KOPT-K1 (cell line): ENCODE measurements at regions not wholly inside any gene's neighbourhood (a gene's known extent, or its start where the extent isn't known, plus 50 kb on each side); places are given as distances from the start of the nearest gene placed in this dataset.
"Not testable (repeated sequence)": the region's sequence is repeated elsewhere in the genome, so short reads cannot be mapped to it uniquely, and the experiment has no call there.

ENCODE experiments used
- H3K27ac ChIP-seq: fragments of 200-600 bp; sonication (generic); 2 replicates; pipeline ENCODE4 v1.5.1; 2016; ENCODE audit warnings: antibody characterized with exemption, mild to moderate bottlenecking, low read depth, low read length; ENCODE audit not compliant: poor library complexity, severe bottlenecking
- H3K36me3 ChIP-seq: fragments of 200-600 bp; sonication (generic); 2 replicates; pipeline ENCODE4 v1.5.1; 2017; ENCODE audit warnings: antibody characterized with exemption, mild to moderate bottlenecking, low read length, moderate library complexity; ENCODE audit not compliant: insufficient read depth
- H3K9me3 ChIP-seq: fragments of 200-600 bp; sonication (generic); 2 replicates; pipeline ENCODE4 v1.5.1; 2017; ENCODE audit warnings: antibody characterized with exemption, low read length, mild to moderate bottlenecking; ENCODE audit not compliant: insufficient read depth, poor library complexity, severe bottlenecking

DNA sequence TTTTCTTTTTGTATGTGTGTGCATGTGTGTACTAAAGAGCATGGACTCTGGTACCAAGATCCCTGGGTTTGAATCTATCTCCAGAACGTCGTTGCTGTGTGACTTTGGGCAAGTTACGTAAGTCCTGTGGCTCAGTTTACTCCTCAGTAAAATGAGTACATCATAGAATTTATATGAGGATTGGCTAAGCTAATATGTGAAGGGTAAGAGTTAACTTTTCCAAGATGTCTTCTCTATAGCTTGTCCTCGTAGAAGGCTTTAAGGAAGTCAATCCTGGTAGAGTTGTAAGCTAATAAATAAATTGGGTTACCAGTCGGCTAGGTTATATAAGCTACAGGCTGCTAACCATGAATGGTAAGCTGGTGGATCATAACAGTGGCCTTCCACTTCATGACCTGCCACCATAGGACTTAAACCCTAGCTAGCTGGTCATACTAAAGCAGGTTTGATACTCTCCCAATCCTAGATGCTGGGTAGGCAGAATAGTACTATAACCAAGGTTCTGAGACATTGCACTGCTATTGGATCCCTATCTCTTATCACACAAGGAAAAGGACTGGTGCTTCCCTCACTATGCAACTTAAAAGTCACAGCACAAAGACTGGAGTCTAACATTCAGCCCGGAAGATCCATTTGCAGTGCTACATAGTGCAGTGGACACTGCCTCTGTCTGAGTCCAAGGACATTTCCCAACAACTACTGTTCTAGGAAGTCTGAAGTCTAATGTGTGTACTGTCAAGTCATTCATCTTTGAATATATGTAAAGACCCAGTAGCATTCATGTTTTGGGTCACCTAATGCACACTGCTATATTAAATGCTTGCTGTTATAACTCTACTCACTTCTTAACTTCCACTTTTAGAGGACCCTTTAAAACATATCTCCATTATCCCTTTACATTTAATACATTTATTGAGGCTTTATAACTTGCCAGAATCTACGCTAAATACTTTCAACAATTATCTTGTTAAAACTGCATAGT lies 156.2 kb downstream of the CRPPA start:
- H3K9me3 ChIP-seq, result peaks cover 3% of the 10 kb centered on the region
- H3K36me3 ChIP-seq, result no peaks in the 10 kb centered on the region
- no peak overlapping the region for H3K27ac ChIP-seq

DNA sequence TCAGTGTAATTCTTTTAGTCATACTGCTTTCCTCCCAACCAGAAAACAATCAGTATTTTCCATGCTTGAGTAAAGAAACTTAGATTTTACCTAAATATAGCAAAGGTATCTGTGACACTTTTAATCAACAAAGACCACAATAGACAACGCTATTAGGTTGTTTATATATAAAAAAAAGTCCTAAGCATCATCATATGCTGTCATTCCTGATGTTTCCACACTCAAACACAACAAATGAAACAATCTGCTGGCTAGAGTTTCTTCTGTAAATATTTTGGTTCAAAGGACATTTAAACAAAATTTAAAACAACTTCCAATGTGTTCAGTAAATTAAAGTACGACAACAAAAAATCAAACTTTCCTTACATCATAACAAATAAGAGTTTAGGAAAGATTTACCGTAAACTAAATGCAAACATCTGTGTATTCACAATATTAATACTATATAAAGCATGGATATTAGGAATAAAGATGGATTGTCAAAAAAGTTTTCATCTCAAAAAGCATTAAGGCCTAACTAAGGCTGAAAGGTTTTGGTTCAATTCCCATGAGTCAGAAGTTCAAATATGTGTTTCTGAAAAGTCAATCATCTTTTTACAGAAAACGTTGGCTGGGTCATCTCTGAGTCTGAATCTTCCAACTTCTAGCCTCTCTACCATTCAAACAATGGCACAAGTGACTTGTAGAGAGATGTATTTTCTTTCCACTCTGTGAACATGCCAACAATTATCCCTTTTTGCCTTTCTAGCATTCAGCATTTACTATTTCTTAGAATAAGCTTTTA lies 157.1 kb downstream of the CRPPA start:
- Histone ChIP-seq H3K36me3 (no peaks in the 10 kb centered on the region), H3K27ac (no peak overlapping the region)

DNA sequence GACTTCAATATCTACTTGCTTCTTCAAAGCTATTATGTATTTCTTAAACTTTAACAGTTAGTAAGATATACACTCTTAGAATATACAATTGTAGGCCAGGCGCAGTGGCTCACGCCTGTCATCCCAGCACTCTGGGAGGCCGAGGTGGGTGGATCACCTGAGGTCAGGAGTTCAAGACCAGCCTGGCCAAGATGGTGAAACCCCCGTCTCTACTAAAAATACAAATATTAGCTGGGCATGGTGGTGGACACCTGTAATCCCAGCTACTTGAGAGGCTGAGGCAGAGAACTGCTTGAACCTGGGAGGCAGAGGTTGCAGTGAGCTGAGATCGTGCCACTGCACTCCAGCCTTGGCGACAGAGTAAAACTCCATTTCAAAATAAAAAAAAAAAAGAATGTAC lies 158.0 kb downstream of the CRPPA start:
- H3K36me3 ChIP-seq, H3K9me3 ChIP-seq, H3K27ac ChIP-seq: not testable (repeated sequence)

More for the DNA sequence above, 157.1 kb downstream of the CRPPA start:
- H3K9me3 ChIP-seq, result no peaks in the 10 kb centered on the region

DNA sequence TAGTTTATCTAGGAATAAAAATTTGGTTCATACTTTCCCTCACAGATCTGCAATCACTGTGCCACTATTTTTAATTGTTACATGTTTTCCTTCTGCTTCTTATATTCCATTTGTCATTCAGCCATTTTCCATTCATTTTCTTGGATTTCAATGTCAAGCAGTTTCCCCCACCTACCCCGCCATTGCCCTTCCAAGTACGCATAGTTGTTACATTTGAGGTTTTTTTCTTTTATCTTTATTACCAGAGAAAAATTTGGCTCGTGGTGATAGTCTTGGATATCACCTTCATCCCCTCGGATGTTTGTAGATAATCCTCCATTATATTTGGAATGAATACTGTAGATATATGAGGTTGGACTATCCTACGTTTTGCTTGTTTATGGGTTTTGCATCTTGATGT lies 159.7 kb downstream of the CRPPA start:
- Histone ChIP-seq H3K9me3 (no peaks in the 10 kb centered on the region), H3K36me3 (no peaks in the 10 kb centered on the region), H3K27ac (no peak overlapping the region)

DNA sequence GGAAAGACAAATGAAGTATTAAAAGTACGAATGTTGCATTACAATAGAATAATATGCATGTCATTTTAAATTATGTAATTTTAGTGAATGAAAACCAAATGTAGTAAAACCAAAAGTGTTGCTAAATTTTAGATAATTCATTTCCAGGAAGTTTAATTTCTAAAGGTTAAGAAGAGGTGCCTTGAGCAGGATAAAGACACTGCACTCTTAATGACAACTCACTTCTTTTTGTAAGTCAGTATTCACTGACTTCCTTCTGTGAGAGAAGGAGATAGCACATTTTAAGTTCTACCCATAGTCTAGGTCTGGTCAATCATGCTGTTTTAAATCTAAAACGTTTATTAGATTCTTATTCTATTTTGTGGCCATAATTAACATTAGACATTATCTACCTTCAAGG lies 160.2 kb downstream of the CRPPA start:
- Histone ChIP-seq H3K27ac (no peak overlapping the region), H3K9me3 (peaks cover under 1% of the 10 kb centered on the region), H3K36me3 (no peaks in the 10 kb centered on the region)

DNA sequence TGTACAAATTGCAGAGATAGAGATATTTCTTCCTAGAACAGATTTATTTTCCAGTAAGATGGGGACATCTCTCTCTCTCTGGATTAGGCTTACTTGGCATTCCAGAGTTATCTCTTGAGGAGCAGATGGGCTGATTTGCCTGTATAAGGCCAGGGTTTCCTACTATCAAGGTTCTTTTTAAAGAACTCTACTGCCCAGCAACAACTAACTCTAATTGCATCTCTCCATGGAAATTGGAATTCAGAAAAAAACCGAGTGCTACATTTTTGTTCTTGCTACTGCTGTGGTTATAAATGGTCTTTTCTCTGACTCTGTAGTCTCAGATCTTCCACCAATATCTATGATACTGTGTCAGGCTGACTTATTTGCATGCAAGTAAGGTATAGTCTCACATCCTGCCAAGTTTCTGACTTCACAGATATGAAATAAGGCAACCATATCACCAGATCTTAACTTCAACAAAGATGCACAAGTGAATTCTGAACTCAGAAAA lies 161.1 kb downstream of the CRPPA start:
- peaks cover 7% of the 10 kb centered on the region for H3K9me3 ChIP-seq
- H3K27ac ChIP-seq, result peak overlapping the region; percentile 25
- no peaks in the 10 kb centered on the region for H3K36me3 ChIP-seq

DNA sequence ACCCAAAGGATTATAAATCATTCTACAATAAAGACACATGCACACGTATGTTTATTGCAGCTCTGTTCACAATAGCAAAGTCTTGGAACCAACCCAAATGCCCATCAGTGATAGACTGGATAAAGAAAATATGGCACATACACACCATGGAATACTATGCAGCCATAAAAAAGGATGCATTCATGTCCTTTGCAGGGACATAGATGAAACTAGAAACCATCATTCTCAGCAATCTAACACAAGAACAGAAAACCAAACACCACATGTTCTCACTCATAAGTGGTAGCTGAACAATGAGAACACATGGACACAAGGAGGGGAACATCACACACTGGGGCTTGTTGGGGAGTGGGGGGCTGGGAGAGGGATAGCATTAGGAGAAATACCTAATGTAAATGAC lies 164.9 kb downstream of the CRPPA start:
- not testable (repeated sequence) for H3K36me3 ChIP-seq, H3K27ac ChIP-seq, H3K9me3 ChIP-seq

DNA sequence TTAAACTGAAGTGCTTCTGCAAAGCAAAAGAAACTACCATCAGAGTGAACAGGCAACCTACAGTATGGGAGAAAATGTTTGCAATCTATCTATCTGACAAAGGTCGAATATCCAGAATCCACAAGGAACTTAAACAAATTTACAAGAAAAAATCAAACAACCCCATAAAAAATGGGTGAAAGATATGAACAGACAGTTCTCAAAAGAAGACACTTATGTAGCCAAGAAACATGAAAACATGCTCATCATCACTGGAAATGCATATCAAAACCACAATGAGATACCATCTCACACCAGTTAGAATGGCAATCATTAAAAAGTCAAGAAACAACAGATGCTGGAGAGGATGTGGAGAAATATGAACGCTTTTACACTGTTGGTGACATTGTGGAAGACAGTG lies 165.4 kb downstream of the CRPPA start:
- not testable (repeated sequence) for H3K27ac ChIP-seq, H3K36me3 ChIP-seq, H3K9me3 ChIP-seq

DNA sequence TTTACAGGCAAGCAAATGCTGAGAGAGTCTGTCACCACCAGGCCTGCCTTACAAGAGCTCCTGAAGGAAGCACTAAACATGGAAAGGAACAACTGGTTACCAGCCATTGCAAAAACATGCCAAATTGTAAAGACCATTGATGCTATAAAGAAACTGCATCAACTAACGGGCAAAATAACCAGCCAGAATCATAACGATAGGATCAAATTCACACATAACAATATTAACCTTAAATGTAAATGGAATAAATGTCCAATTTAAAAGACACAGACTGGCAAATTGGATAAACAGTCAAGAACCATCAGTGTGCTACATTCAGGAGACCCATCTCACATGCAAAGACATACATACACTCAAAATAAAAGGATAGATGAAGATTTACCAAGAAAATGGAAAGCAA lies 170.7 kb downstream of the CRPPA start:
- H3K9me3 ChIP-seq, result peaks cover 35% of the 10 kb centered on the region
- H3K36me3 ChIP-seq, H3K27ac ChIP-seq: not testable (repeated sequence)

DNA sequence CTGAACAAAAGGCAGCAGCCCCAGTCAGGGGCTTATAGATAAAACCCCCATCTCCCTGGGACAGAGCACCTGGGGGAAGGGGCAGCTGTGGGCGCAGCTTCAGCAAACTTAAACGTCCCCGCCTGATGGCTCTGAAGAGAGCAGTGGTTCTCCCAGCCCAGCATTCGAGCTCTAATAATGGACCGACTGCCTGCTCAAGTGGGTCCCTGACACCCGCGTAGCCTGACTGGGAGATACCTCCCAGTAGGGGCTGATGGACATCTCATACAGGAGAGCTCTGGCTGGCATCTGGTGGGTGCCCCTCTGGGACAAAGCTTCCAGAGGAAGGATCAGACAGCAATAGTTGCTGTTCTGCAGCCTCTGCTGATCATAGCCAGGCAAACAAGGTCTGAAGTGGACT lies 172.1 kb downstream of the CRPPA start:
- not testable (repeated sequence) for H3K36me3 ChIP-seq, H3K27ac ChIP-seq
- peaks cover 33% of the 10 kb centered on the region for H3K9me3 ChIP-seq

DNA sequence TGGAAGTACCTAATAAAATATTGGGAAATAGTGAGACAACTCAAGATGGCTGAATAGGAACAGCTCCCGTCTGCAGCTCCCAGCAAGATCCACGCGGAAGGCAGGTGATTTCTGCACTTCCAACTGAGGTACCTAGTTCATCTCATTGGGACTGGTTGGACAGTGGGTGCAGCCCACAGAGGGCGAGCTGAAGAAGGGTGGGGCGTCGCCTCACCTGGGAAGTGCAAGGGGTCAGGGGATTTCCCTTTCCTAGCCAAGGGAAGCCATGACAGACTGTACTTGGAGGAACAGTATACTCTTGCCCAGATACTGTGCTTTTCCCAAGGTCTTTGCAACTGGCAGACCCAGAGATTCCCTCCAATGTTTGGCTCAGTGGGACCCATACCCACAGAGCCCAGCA lies 172.8 kb downstream of the CRPPA start:
- H3K27ac ChIP-seq, H3K36me3 ChIP-seq: not testable (repeated sequence)
- peaks cover 33% of the 10 kb centered on the region for H3K9me3 ChIP-seq

DNA sequence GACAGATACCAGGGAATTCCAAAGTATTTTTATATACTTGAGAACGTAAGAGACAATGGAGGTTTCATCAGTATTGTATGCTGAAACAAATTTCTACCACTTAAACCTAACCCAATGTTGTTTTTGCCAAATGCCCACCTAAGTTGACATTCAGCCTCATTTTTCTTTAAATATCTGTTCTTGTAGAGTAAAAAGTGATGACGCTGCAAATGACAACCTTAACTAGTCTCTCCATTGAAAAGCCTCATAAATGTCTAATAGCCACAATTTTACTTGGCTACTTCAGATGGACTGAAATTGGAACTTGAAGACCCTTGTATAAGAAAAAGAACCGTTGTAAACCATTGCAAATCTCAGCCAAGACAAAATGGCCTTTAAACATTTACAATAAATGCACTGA lies 176.9 kb downstream of the CRPPA start:
- H3K36me3 ChIP-seq, result no peaks in the 10 kb centered on the region
- no peak overlapping the region for H3K27ac ChIP-seq
- H3K9me3 ChIP-seq, result peaks cover 25% of the 10 kb centered on the region

DNA sequence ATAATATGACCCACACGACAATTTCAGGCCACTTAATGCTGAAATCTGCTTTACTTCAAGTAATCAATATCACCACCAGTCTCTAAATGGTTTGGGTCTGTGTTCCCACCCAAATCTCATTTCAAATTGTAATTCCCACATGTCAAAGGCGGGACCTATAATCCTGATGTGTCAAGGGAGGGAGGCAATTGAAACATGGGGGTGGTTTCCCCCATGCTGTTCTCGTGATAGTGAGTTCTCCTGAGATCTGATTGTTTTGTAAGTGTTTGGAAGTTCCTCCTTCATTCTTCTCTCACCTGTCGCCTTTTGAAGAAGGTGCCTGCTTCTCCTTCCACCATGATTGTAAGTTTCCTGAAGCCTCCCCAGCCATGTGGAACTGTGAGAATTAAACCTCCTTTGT lies 178.4 kb downstream of the CRPPA start:
- H3K9me3 ChIP-seq, result peaks cover 10% of the 10 kb centered on the region
- no peaks in the 10 kb centered on the region for H3K36me3 ChIP-seq
- H3K27ac ChIP-seq, result no peak overlapping the region

DNA sequence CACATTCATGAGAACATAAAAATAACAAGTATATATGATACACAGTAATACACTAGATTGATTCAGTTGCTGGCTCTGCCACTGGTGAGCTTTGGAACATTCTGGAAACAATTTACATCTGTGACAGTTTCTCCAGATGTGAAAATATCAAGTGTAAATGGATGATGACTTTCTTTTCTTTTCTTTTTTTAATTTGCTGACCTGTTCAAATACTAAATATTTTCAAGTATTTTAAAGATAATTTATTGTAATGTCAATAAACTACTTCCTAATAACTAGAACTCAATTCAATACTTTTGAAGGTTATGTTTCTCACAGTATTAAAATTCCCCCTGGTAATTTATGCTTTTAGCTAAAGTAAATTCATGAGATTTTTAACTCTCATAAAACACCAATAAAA lies 180.3 kb downstream of the CRPPA start:
- H3K36me3 ChIP-seq, result no peaks in the 10 kb centered on the region

DNA sequence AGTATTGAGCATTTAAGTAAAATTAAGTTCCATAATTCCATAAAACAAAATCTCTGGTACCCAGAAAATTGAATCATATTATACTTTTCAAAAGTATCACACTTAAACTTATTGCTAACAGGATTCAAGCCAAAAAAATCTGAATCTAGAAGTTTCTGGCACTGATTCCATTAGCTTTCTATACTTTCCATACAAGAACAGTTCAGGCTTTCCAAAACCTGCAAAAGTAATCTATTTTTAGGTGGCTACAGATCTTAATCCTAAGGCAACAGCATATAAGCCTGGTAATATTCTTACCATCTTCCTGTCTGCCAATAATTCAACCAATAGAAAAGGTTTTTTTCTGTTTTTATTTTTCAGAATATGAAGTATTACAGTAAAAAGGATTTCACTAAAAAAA lies 185.0 kb downstream of the CRPPA start:
- H3K36me3 ChIP-seq, result no peaks in the 10 kb centered on the region
- H3K27ac ChIP-seq, result no peak overlapping the region
- H3K9me3 ChIP-seq, result peaks cover 13% of the 10 kb centered on the region

More for the DNA sequence above, 180.3 kb downstream of the CRPPA start:
- Histone ChIP-seq H3K27ac (no peak overlapping the region), H3K9me3 (peaks cover 2% of the 10 kb centered on the region)
